Stimulated activated CD8-positive, alpha-beta memory T cell treated with anti-CD3 and anti-CD28 coated beads, Interleukin-4, amount 100 ng/mL, for 1 hour (primary cell): ENCODE measurements at regions not wholly inside any gene's neighbourhood (a gene's known extent, or its start where the extent isn't known, plus 50 kb on each side); places are given as distances from the start of the nearest gene placed in this dataset.
"Not testable (repeated sequence)": the region's sequence is repeated elsewhere in the genome, so short reads cannot be mapped to it uniquely, and the experiment has no call there.

Experiments
- DNase-seq, 2 donors: peaks; one replicate each; pipeline ENCODE4 v3.0.0-alpha.2; 2020; ENCODE audit warnings: low read depth in 2 of 2, low spot score in 1 of 2

GRCh38 chr6:156199182-156199581, 578.0 kb upstream of the ARID1B start:
- no peak for DNase-seq

GRCh38 chr6:156197513-156197912, 579.7 kb upstream of the ARID1B start:
- no peak for DNase-seq

- no peak for DNase-seq
Measured at GRCh38 chr6:156194981-156195380, 582.2 kb upstream of the ARID1B start.

- DNase-seq: no peak
Measured at GRCh38 chr6:156193381-156193780, 583.8 kb upstream of the ARID1B start.

GRCh38 chr6:156191895-156192294, 585.3 kb upstream of the ARID1B start:
- DNase-seq: no peak

- not testable (repeated sequence) for DNase-seq
Measured at GRCh38 chr6:156191390-156191789, 585.8 kb upstream of the ARID1B start.

GRCh38 chr6:156190270-156190669, 586.9 kb upstream of the ARID1B start:
- no peak for DNase-seq

- no peak for DNase-seq
Measured at GRCh38 chr6:156189714-156190113, 587.5 kb upstream of the ARID1B start.

- no peak for DNase-seq
Measured at GRCh38 chr6:156189195-156189594, 588.0 kb upstream of the ARID1B start.

- no peak for DNase-seq
Measured at GRCh38 chr6:156185113-156185512, 592.1 kb upstream of the ARID1B start.

GRCh38 chr6:156183678-156184077, 593.5 kb upstream of the ARID1B start:
- no peak for DNase-seq

- no peak for DNase-seq
Measured at GRCh38 chr6:156182356-156182755, 594.8 kb upstream of the ARID1B start.

- DNase-seq: no peak
Measured at GRCh38 chr6:156181506-156181905, 595.7 kb upstream of the ARID1B start.

GRCh38 chr6:156175971-156176421, 601.2 kb upstream of the ARID1B start:
- DNase-seq: no peak

- no peak for DNase-seq
Measured at GRCh38 chr6:156175433-156175832, 601.7 kb upstream of the ARID1B start.

- DNase-seq: no peak
Measured at GRCh38 chr6:156174031-156174890, 602.9 kb upstream of the ARID1B start.

- DNase-seq: no peak
Measured at GRCh38 chr6:156169371-156169770, 607.8 kb upstream of the ARID1B start.

GRCh38 chr6:156167625-156168071, 609.5 kb upstream of the ARID1B start:
- DNase-seq: no peak

GRCh38 chr6:156167016-156167624, 610.1 kb upstream of the ARID1B start:
- no peak for DNase-seq

GRCh38 chr6:156166093-156166492, 611.1 kb upstream of the ARID1B start:
- DNase-seq: no peak

GRCh38 chr6:156164701-156165452, 612.3 kb upstream of the ARID1B start:
- DNase-seq: no peak

GRCh38 chr6:156163311-156163710, 613.9 kb upstream of the ARID1B start:
- DNase-seq: no peak
